Endodermal cell (in vitro differentiated cells): ENCODE measurements at regions not wholly inside any gene's neighbourhood (a gene's known extent, or its start where the extent isn't known, plus 50 kb on each side); places are given as distances from the start of the nearest gene placed in this dataset.

Experiments used
- DNase-seq: peaks from one replicate; pipeline ENCODE4 v3.0.0-alpha.2; 2017
- H3K27ac ChIP-seq: 2 replicates; pipeline ENCODE4 v1.5.1; 2013; ENCODE audit warnings: mild to moderate bottlenecking, low read depth, low read length, moderate library complexity
- H3K27me3 ChIP-seq: 2 replicates; pipeline ENCODE4 v1.6.1; 2013; ENCODE audit warnings: mild to moderate bottlenecking, low read length, moderate library complexity; ENCODE audit not compliant: insufficient read depth, control insufficient read depth, poor library complexity, severe bottlenecking
- H3K36me3 ChIP-seq: 2 replicates; pipeline ENCODE4 v1.7.0; 2013; ENCODE audit warnings: mild to moderate bottlenecking, low read length, moderate library complexity; ENCODE audit not compliant: control insufficient read depth, insufficient read depth
- H3K4me1 ChIP-seq: one replicate; pipeline ENCODE4 v1.7.0; 2013; ENCODE audit warnings: low read length; ENCODE audit not compliant: control insufficient read depth, insufficient read depth
- H3K4me3 ChIP-seq: 2 replicates; pipeline ENCODE4 v1.5.1; 2013; ENCODE audit warnings: mild to moderate bottlenecking, low read length, moderate library complexity
- H3K9ac ChIP-seq: 2 replicates; pipeline ENCODE4 v1.6.1; 2013; ENCODE audit warnings: mild to moderate bottlenecking, low read length, moderate library complexity; ENCODE audit not compliant: poor library complexity, severe bottlenecking; ENCODE audit errors: extremely low read depth
- H3K9me3 ChIP-seq: 2 replicates; pipeline ENCODE4 v1.6.1; 2013; ENCODE audit warnings: mild to moderate bottlenecking, low read length, moderate library complexity; ENCODE audit not compliant: control insufficient read depth
- H3K27ac Mint-ChIP-seq: 2 replicates; pipeline ENCODE4 v1.8.0; 2020; ENCODE audit warnings: mixed read lengths
- H3K27me3 Mint-ChIP-seq: 2 replicates; pipeline ENCODE4 v1.8.0; 2021; ENCODE audit warnings: mild to moderate bottlenecking, mixed read lengths; ENCODE audit not compliant: insufficient read depth
- H3K36me3 Mint-ChIP-seq: 2 replicates; pipeline ENCODE4 v1.8.0; 2020; ENCODE audit warnings: low read depth, mixed read lengths
- H3K4me1 Mint-ChIP-seq: 2 replicates; pipeline ENCODE4 v1.8.0; 2020; ENCODE audit warnings: mixed read lengths
- H3K4me3 Mint-ChIP-seq: 2 replicates; pipeline ENCODE4 v1.8.0; 2020; ENCODE audit warnings: mild to moderate bottlenecking, moderate library complexity, mixed read lengths
- H3K9me3 Mint-ChIP-seq: 2 replicates; pipeline ENCODE4 v1.8.0; 2020; ENCODE audit warnings: mild to moderate bottlenecking, mixed read lengths
- WGBS, 2 experiments: methylation state at CpG; one replicate each; pipeline versions ENCODE4 v1.1.5 to v1.1.7; 2013; ENCODE audit warnings: missing lambda C conversion rate in 2 of 2, mixed read lengths in 1 of 2; ENCODE audit not compliant: insufficient coverage in 1 of 2, insufficient read length in 1 of 2; 5-methylcytosine and 5-hydroxymethylcytosine counted together
- TF ChIP-seq, protein P1 (sequence below): fragments of 200-600 bp; sonication (generic); conservative IDR thresholded peaks from 2 replicates; pipeline ENCODE4 v1.5.0; 2021; ENCODE audit warnings: antibody characterized with exemption, mild to moderate bottlenecking

DNA sequence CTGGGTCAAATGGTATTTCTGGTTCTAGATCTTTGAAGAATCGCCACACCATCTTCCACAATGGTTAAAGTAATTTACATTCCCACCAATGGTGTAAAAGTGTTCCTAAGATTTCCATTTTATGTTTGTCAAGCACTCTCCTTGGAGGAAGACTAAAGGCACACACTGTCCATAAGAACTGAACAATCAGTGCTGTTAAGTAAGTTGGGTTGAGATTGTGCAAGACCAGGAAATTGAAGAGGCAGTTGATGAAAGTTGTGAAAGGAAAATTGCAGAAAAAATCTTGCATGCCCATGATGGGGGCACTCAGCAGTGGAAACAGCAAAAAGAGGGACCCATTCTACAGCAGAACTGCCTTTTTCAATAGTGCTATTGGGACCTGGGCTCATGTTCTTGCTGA is 323.6 kb downstream of the DLEU7 start:
- Mint-ChIP-seq H3K9me3 (no peaks in the 10 kb centered on the region), H3K4me3 (no peak overlapping the region), H3K4me1 (peaks cover 10% of the 10 kb centered on the region), H3K27ac (no peak overlapping the region), H3K36me3 (no peaks in the 10 kb centered on the region), H3K27me3 (no peaks in the 10 kb centered on the region)
- no peak overlapping the region for H3K4me3 ChIP-seq
- H3K9me3 ChIP-seq, result no peaks in the 10 kb centered on the region
- no peak overlapping the region for H3K9ac ChIP-seq
- H3K27ac ChIP-seq, result no peak overlapping the region
- H3K4me1 ChIP-seq, result no peaks in the 10 kb centered on the region
- WGBS, 2 experiments, result 71% methylated on average over 1 of the region's 1 CpG; no CpG with 5 or more reads in 1 of the 2 experiments
- no peaks in the 10 kb centered on the region for H3K36me3 ChIP-seq
- TF ChIP-seq, protein P1, sequence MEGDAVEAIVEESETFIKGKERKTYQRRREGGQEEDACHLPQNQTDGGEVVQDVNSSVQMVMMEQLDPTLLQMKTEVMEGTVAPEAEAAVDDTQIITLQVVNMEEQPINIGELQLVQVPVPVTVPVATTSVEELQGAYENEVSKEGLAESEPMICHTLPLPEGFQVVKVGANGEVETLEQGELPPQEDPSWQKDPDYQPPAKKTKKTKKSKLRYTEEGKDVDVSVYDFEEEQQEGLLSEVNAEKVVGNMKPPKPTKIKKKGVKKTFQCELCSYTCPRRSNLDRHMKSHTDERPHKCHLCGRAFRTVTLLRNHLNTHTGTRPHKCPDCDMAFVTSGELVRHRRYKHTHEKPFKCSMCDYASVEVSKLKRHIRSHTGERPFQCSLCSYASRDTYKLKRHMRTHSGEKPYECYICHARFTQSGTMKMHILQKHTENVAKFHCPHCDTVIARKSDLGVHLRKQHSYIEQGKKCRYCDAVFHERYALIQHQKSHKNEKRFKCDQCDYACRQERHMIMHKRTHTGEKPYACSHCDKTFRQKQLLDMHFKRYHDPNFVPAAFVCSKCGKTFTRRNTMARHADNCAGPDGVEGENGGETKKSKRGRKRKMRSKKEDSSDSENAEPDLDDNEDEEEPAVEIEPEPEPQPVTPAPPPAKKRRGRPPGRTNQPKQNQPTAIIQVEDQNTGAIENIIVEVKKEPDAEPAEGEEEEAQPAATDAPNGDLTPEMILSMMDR, result no peak
- no peak for DNase-seq
- no peaks in the 10 kb centered on the region for H3K27me3 ChIP-seq

DNA sequence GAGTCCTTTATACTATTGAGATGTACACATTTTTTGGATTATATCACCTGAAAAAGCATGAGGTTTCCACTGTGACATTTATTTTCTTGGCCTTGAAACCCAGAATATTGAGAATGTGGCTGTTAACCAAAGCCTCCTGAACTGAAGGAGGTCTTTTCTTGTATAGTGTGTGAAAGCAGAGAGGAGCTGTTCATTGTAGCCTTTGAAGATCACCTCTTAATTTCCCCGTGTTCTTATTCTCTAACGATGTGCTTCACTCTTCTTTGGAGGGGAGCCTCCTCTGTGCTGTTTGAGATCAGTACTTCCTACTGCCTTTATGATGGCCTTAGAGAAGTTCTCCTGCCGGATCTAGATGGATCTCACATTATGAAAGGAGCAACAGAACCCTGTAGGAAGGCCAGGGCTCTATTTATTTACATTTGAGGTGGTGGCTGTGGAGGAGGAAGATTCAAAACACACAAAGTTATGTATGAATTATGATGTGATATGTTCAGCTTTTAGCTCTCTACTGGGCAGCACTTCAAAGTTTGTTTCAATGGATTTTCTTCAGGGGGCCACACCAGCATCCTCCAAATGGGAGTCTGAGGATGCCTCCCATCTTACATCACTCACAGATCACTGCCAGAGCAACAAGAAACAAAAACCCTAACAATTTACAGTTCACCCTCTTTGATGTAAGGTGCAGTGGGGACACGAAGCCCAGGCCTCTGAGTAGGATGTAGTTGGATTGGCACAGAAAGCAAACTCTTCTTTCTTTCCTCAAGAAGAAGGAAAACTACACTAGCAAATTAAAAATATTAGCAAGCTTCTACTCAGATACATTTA is 322.3 kb downstream of the DLEU7 start:
- Histone ChIP-seq H3K27ac (no peak overlapping the region), H3K4me3 (no peak overlapping the region), H3K9ac (no peak overlapping the region), H3K4me1 (no peaks in the 10 kb centered on the region), H3K36me3 (no peaks in the 10 kb centered on the region), H3K9me3 (no peaks in the 10 kb centered on the region), H3K27me3 (no peaks in the 10 kb centered on the region)
- H3K4me1 Mint-ChIP-seq, result peaks cover 10% of the 10 kb centered on the region
- no peaks in the 10 kb centered on the region for H3K9me3 Mint-ChIP-seq
- H3K27me3 Mint-ChIP-seq, result peaks cover 1% of the 10 kb centered on the region
- no peak overlapping the region for H3K27ac Mint-ChIP-seq
- 93 to 97% methylated on average over 3 to 4 of the region's 4 CpGs for WGBS, 2 experiments
- no peak overlapping the region for H3K4me3 Mint-ChIP-seq
- DNase-seq, result no peak
- TF ChIP-seq, protein P1, result no peak
- H3K36me3 Mint-ChIP-seq, result no peaks in the 10 kb centered on the region

DNA sequence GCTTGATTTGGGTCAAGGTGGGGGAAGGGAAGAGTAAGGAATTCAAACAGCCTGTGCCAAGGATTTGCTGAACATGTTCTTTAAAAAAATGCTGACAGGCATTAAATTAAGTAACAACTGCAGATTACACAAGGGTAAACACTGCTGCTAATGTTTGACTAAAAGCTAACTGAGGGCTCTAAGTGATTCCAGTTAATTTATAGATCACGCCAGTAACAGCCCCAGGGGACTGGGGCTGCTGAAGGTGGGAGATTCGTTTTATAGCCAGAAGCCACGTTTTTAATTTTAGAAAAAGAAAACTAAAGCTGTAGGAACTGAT is 321.7 kb downstream of the DLEU7 start:
- Mint-ChIP-seq H3K9me3 (no peaks in the 10 kb centered on the region), H3K4me1 (peaks cover 10% of the 10 kb centered on the region), H3K27me3 (peaks cover 1% of the 10 kb centered on the region), H3K27ac (no peak overlapping the region), H3K36me3 (no peaks in the 10 kb centered on the region), H3K4me3 (no peak overlapping the region)
- Histone ChIP-seq H3K27ac (no peak overlapping the region), H3K9ac (no peak overlapping the region), H3K27me3 (no peaks in the 10 kb centered on the region), H3K36me3 (no peaks in the 10 kb centered on the region), H3K9me3 (no peaks in the 10 kb centered on the region), H3K4me1 (no peaks in the 10 kb centered on the region), H3K4me3 (no peak overlapping the region)
- TF ChIP-seq, protein P1, result no peak
- 66% methylated on average over 3 of the region's 3 CpGs for WGBS, 2 experiments
- no peak for DNase-seq
